ENCODE measurements at regions not wholly inside any gene's neighbourhood (a gene's known extent, or its start where the extent isn't known, plus 50 kb on each side); places are given as distances from the start of the nearest gene placed in this dataset.

- no peak for TF ChIP-seq CTCF (IDR thresholded peaks at IDR 0.05; ENCODE audit: control insufficient read depth, extremely low read depth, insufficient read depth)
- H3K4me3 ChIP-seq (ENCODE audit: low read depth, low read length): no peak overlapping the region
- DNase-seq (ENCODE audit: low read depth): no peak
Observed at GRCh38 chr15:61659566-61660190, 400.6 kb downstream of the VPS13C start.

GRCh38 chr15:61657461-61657860 is 402.8 kb downstream of the VPS13C start:
- no peak overlapping the region for H3K4me3 ChIP-seq (ENCODE audit: low read depth, low read length)
- no peak for TF ChIP-seq CTCF (IDR thresholded peaks at IDR 0.05; ENCODE audit: control insufficient read depth, extremely low read depth, insufficient read depth)

GRCh38 chr15:61656391-61656790 is 403.9 kb downstream of the VPS13C start:
- DNase-seq (ENCODE audit: low read depth): no peak
- no peak for TF ChIP-seq CTCF (IDR thresholded peaks at IDR 0.05; ENCODE audit: control insufficient read depth, extremely low read depth, insufficient read depth)
- no peak overlapping the region for H3K4me3 ChIP-seq (ENCODE audit: low read depth, low read length)

More at GRCh38 chr15:61657461-61657860, 402.8 kb downstream of the VPS13C start:
- no peak for DNase-seq (ENCODE audit: low read depth)

GRCh38 chr15:61655881-61656280 is 404.4 kb downstream of the VPS13C start:
- no peak overlapping the region for H3K4me3 ChIP-seq (ENCODE audit: low read depth, low read length)
- no peak for TF ChIP-seq CTCF (IDR thresholded peaks at IDR 0.05; ENCODE audit: control insufficient read depth, extremely low read depth, insufficient read depth)
- no peak for DNase-seq (ENCODE audit: low read depth)

- no peak for TF ChIP-seq CTCF (IDR thresholded peaks at IDR 0.05; ENCODE audit: control insufficient read depth, extremely low read depth, insufficient read depth)
- DNase-seq (ENCODE audit: low read depth): no peak
- no peak overlapping the region for H3K4me3 ChIP-seq (ENCODE audit: low read depth, low read length)
Observed at GRCh38 chr15:61654918-61655317, 405.3 kb downstream of the VPS13C start.

- DNase-seq (ENCODE audit: low read depth): no peak
- no peak overlapping the region for H3K4me3 ChIP-seq (ENCODE audit: low read depth, low read length)
- no peak for TF ChIP-seq CTCF (IDR thresholded peaks at IDR 0.05; ENCODE audit: control insufficient read depth, extremely low read depth, insufficient read depth)
Observed at GRCh38 chr15:61654002-61654740, 406.1 kb downstream of the VPS13C start.
